CMK (cell line): ENCODE measurements at regions not wholly inside any gene's neighbourhood (a gene's known extent, or its start where the extent isn't known, plus 50 kb on each side); places are given as distances from the start of the nearest gene placed in this dataset.

Source experiments
- DNase-seq: peaks from one replicate; pipeline ENCODE4 v3.0.0-alpha.2; 2010; ENCODE audit warnings: low read depth

DNA sequence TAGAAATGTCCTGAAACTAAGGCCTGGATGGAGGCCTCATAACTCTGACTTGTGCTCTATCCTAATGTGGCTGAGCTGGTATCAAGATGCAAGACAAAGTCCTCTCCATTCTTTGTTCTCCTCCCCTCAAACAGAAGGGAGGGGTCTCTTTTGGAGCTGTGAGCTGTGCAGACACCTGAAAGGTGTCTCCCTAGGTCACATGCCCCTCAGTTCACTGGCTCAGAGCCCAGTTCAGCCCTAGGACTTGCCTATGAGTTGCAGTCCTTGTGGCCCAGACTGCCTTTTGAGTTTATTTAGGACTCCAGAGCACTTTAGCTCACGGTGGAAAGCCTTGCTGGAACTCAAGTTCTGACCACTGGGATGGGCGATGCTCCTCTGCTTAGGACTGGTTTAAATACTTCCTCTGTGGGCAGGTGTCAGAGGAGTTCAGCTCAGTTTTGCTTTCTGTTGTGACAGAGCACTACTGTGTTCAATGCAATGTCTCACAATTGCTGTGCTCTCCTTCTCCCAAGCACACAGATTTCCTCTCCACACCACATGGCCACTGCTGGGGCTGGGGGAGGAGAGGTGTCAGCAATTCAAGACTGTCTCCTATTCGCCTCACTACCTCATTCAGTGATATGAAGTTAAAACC, 84.8 kb upstream of the ZNF827 start:
- DNase-seq, result no peak

- no peak for DNase-seq
These were observed 83.9 kb upstream of the ZNF827 start for GRCh38 chr4:146022541-146022940.

DNA sequence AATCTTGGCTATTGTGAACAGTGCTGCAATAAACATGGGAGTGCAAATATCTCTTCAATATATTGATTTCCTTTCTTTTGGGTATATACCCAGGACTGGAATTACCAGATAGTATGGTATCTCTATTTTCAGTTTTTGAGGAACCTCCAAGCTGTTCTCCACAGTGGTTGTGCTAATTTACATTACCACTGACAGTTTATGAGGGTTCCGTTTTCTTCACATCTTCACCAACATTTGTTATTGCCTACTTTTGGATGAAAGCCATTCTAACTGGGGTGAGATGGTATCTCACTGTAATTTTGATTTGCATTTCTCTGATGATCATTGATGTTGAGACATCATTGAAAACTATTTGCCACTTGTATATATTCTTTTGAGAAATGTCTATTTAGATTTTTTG, 79.6 kb upstream of the ZNF827 start:
- no peak for DNase-seq

DNA sequence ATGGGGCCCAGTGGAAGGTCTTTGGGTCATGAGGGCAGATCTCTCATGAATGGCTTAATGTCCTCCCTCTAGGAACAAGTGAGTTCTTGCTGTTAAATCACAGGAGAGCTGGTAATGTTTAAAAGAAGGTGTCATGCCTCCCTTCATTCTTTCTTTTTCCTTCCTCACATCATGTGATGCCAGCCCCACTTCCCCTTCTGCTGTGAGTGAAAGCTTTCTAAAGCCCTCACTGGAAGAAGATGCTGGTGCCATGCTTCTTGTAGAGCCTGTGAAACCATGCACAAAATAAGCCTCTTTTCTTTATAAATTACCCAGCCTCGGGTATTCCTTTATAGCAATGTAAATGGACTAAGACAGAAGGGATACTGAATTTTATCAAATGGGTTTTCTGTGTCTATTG, 66.1 kb upstream of the ZNF827 start:
- no peak for DNase-seq

DNA sequence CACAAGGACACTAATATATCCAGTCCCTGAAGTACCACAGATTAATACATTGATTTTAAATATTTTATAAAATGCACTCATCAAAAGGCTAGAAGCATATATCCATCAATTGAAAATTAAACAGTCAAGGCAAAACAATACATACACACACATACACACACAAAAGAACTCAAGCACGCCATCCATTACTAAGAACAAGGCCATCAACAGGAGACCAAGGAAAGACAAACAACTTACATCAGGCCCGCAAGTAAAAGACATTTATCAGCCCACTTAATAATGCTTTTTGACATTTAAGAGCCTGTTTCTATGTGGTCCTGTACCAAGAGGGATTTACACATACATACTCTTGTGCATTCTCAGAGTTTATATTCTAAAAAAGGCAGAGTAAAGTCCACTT, 50.0 kb upstream of the ZNF827 start:
- no peak for DNase-seq
